Breast epithelium (tissue), 4 donors: ENCODE measurements at regions not wholly inside any gene's neighbourhood (a gene's known extent, or its start where the extent isn't known, plus 50 kb on each side); places are given as distances from the start of the nearest gene placed in this dataset.

Experiments used
- DNase-seq, 2 donors: peaks; one replicate each; pipeline ENCODE4 v3.0.0-alpha.2; 2019; ENCODE audit warnings: low spot score in 2 of 2
- H3K27ac ChIP-seq, 2 donors: fragments of 200-600 bp; sonication (generic) in 1 of 2; one replicate each; pipeline ENCODE4 v1.5.1; 2016 to 2019; ENCODE audit warnings: mild to moderate bottlenecking in 1 of 2
- H3K27me3 ChIP-seq, 2 donors: fragments of 200-600 bp; sonication (generic) in 1 of 2; one replicate each; pipeline versions ENCODE4 v1.5.1 to v1.6.0; 2017 to 2019; ENCODE audit warnings: control low read depth in 1 of 2, mild to moderate bottlenecking in 1 of 2
- H3K36me3 ChIP-seq: fragments of 200-600 bp; one replicate; pipeline ENCODE4 v1.5.1; 2019
- H3K4me1 ChIP-seq, 2 donors: fragments of 200-600 bp; sonication (generic); one replicate each; pipeline ENCODE4 v1.5.1; 2016 to 2019; ENCODE audit warnings: control low read depth in 1 of 2
- H3K4me3 ChIP-seq, 3 donors: fragments of 200-600 bp; sonication (generic); 1 replicate in 2 of 3; 2 replicates in 1 of 3; pipeline ENCODE4 v1.5.1; 2016 to 2019; ENCODE audit warnings: mild to moderate bottlenecking in 3 of 3, moderate library complexity in 2 of 3
- H3K9me3 ChIP-seq, 2 donors: fragments of 200-600 bp; sonication (generic) in 1 of 2; one replicate each; pipeline ENCODE4 v1.5.1; 2016 to 2019; ENCODE audit warnings: control low read depth in 1 of 2
- POLR2A ChIP-seq: fragments of 450-650 bp; IDR thresholded peaks from one replicate; pipeline ENCODE4 v1.6.1; 2016; ENCODE audit warnings: antibody characterized with exemption, mild to moderate bottlenecking, moderate library complexity
- POLR2AphosphoS5 ChIP-seq, 3 donors: sonication (generic); formaldehyde crosslinking; IDR thresholded peaks; one replicate each; pipeline ENCODE4 v1.6.1; 2017; ENCODE audit warnings: antibody characterized with exemption in 3 of 3
- intact Hi-C: fragments of 100-400 bp; cut with DNase I; formaldehyde crosslinking; loops from one replicate; pipeline ENCODE4 v1.15.1; 2023; ENCODE audit warnings: low total_unique reads
- TF ChIP-seq, protein P1 (sequence below), 3 donors: fragments of 450-650 bp; IDR thresholded peaks; one replicate each; pipeline ENCODE4 v1.5.1; 2016 to 2017; ENCODE audit warnings: antibody characterized with exemption in 3 of 3, mild to moderate bottlenecking in 3 of 3, moderate library complexity in 3 of 3

DNA sequence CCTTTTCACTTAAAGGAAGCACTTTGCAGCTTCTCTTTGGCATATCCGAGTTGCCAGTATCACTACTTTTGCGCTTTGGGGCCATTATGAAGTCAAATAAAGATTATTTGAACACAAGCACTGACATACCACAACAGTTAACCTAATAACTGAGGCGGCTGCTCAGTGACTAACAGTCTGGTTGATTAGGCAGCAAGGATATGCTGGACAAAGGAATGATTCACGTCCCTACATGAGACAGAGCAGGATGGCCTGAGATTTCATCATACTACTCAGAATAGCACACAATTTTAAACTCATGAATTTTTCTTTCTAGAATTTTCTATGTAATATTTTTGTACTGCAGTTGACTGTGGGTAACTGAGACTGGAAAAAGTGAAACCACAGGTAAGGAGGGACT, 56.9 kb upstream of the E2F7 start:
- DNase-seq = no peak
- no peaks in the 10 kb centered on the region for H3K4me1 ChIP-seq
- no peaks in the 10 kb centered on the region for H3K27me3 ChIP-seq
- no peak overlapping the region for H3K4me3 ChIP-seq
- H3K36me3 ChIP-seq = no peaks in the 10 kb centered on the region
- no peaks in the 10 kb centered on the region for H3K9me3 ChIP-seq
- intact Hi-C loops = no loop called here
- TF ChIP-seq POLR2AphosphoS5 (IDR thresholded peaks at IDR 0.05) = no peak
- TF ChIP-seq, protein P1, sequence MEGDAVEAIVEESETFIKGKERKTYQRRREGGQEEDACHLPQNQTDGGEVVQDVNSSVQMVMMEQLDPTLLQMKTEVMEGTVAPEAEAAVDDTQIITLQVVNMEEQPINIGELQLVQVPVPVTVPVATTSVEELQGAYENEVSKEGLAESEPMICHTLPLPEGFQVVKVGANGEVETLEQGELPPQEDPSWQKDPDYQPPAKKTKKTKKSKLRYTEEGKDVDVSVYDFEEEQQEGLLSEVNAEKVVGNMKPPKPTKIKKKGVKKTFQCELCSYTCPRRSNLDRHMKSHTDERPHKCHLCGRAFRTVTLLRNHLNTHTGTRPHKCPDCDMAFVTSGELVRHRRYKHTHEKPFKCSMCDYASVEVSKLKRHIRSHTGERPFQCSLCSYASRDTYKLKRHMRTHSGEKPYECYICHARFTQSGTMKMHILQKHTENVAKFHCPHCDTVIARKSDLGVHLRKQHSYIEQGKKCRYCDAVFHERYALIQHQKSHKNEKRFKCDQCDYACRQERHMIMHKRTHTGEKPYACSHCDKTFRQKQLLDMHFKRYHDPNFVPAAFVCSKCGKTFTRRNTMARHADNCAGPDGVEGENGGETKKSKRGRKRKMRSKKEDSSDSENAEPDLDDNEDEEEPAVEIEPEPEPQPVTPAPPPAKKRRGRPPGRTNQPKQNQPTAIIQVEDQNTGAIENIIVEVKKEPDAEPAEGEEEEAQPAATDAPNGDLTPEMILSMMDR (IDR thresholded peaks at IDR 0.05) = no peak
- TF ChIP-seq POLR2A = no peak
- H3K27ac ChIP-seq = no peak overlapping the region

DNA sequence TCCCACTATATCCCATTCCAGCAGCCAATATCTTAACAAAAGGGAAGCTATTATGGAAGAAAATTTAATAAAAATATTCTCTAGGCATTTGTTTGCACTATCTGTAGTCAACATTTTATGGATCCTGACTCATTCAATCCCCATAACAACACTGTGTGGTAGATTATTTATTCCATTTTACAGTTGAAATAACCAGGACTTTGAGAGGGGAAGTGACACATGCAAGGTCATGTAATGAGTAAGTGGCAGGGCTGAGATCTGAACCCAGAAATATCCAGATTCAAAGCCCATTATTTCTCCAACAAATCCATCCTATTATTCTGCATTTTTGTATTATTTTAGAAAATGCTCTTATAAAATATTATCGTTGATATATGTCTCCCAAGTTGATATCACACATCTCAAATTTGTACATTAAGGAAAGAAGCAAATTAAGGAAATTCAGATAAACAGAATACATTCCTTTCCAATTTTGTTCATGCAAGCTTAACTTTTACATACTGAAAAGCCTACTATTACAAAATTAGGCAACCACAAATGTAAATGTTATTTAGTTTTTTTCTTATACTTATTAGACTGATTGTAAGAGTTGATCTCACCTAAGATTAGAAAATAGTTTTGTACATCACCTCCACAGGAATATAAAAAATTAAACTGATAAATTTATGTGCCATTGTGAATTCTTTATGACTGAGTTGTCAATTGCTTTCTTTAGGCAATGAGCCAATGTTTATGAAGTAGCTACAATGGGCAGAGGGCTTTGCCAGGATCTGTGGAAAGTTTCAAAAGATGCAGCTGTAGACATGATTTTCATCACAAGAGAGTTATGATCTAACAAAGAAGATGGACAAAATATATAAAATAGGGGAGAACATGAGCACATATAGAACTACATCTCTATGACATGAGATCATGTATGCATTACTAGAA, 55.1 kb upstream of the E2F7 start:
- Histone ChIP-seq H3K27ac (no peak overlapping the region), H3K9me3 (no peaks in the 10 kb centered on the region), H3K36me3 (no peaks in the 10 kb centered on the region), H3K4me3 (no peak overlapping the region), H3K4me1 (no peaks in the 10 kb centered on the region), H3K27me3 (no peaks in the 10 kb centered on the region)
- intact Hi-C loops = no loop called here
- DNase-seq = no peak
- TF ChIP-seq POLR2AphosphoS5 (IDR thresholded peaks at IDR 0.05) (no peak), POLR2A (no peak)
- TF ChIP-seq, protein P1 (IDR thresholded peaks at IDR 0.05) = no peak

DNA sequence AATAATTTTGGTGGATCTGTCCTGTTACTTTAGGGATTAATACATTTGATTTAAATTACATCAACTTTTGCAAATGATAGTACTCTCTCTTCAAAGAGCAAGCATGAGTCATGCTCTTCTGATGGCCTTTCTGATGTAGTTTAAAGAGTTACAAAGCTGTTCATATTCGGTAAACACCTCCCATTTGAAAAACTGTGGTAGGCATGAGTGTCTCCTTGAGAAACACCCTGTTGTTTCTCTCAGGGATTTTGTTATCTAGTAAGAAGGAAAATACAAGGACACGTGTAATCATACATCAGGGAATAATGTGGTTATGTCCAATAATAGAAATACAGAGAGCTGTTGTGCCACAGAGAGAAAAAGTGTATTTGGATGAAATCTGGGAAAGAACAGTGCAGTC, 53.3 kb upstream of the E2F7 start:
- Histone ChIP-seq H3K36me3 (no peaks in the 10 kb centered on the region), H3K27me3 (no peaks in the 10 kb centered on the region), H3K4me1 (no peaks in the 10 kb centered on the region), H3K27ac (no peak overlapping the region), H3K9me3 (no peaks in the 10 kb centered on the region), H3K4me3 (no peak overlapping the region)
- intact Hi-C loops = no loop called here
- DNase-seq = no peak
- TF ChIP-seq, protein P1 (IDR thresholded peaks at IDR 0.05) = no peak
- no peak for TF ChIP-seq POLR2A
- no peak for TF ChIP-seq POLR2AphosphoS5 (IDR thresholded peaks at IDR 0.05)

DNA sequence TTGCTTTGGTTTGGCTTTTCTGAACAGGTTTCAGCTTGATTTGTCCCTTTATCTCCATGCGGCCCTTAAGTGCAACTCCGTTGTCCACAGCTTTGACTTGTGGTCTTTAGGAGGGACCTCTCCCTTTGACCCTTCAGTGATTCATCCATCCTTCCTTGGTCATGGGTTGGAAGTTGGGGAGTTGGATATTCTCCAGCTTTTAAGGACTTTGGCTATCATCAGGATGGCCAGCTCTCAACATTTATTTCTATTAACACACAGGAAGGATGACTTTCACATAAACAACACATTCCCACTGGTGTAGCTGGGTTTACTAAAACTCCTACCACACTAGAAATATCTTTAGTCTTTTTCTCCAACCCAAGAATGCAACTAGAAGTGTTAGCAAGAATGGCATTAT, 50.9 kb upstream of the E2F7 start:
- Histone ChIP-seq H3K9me3 (no peaks in the 10 kb centered on the region), H3K27ac (no peak overlapping the region), H3K4me3 (no peak overlapping the region), H3K36me3 (no peaks in the 10 kb centered on the region), H3K4me1 (no peaks in the 10 kb centered on the region), H3K27me3 (no peaks in the 10 kb centered on the region)
- intact Hi-C loops = no loop called here
- no peak for DNase-seq
- TF ChIP-seq, protein P1 (IDR thresholded peaks at IDR 0.05) = no peak
- no peak for TF ChIP-seq POLR2A
- no peak for TF ChIP-seq POLR2AphosphoS5 (IDR thresholded peaks at IDR 0.05)

DNA sequence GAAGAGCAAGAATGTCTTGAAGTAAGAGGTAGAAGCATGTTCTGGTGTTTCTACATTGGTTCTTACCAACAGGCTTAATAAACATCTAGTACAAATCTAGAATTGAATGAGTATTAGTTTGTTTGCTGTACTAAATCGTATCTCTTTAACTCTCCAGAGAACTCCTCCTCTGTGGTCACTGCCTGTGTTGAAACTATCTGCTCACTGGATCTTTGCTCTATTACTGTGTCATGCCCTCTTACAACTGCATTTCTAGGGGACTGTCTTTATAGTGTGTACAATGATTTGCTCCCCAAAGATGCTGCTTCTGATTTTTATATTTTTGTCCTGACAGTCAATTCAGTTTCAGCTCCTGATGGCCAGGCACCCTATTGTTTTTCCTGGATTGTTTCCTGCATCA, 50.1 kb upstream of the E2F7 start:
- no peaks in the 10 kb centered on the region for H3K4me1 ChIP-seq

More for the DNA sequence above, 50.1 kb upstream of the E2F7 start:
- TF ChIP-seq POLR2AphosphoS5 (IDR thresholded peaks at IDR 0.05) (no peak), POLR2A (no peak)
- TF ChIP-seq, protein P1 (IDR thresholded peaks at IDR 0.05) = no peak
- Histone ChIP-seq H3K27me3 (no peaks in the 10 kb centered on the region), H3K36me3 (no peaks in the 10 kb centered on the region), H3K27ac (no peak overlapping the region), H3K9me3 (no peaks in the 10 kb centered on the region), H3K4me3 (no peak overlapping the region)
- intact Hi-C loops = no loop called here
- no peak for DNase-seq
